ENCODE measurements at regions not wholly inside any gene's neighbourhood (a gene's known extent, or its start where the extent isn't known, plus 50 kb on each side); places are given as distances from the start of the nearest gene placed in this dataset.

DNA sequence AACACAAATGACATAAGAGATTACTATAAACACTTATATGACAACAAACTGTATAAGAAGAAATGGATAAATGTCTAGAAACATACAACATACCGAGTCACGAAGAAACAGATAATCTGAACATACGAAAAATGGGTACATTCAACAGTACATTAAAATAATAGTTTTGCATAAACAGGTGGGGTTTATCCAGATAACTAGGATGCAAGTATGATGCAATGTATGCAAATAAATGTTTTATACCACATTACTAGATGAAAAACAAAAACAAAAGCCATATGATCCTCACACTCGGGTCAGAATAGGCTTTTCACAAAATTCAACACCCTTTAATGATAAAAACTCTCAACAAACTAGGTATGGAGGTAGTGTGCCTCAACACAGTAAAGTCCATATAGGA lies 1585.7 kb downstream of the BRINP3 start (continued):
- TF ChIP-seq EP300 (conservative IDR thresholded peaks at IDR 0.05; ENCODE audit: poor library complexity, severe bottlenecking) (no peak), POLR2AphosphoS5 (IDR thresholded peaks at IDR 0.05) (no peak)

DNA sequence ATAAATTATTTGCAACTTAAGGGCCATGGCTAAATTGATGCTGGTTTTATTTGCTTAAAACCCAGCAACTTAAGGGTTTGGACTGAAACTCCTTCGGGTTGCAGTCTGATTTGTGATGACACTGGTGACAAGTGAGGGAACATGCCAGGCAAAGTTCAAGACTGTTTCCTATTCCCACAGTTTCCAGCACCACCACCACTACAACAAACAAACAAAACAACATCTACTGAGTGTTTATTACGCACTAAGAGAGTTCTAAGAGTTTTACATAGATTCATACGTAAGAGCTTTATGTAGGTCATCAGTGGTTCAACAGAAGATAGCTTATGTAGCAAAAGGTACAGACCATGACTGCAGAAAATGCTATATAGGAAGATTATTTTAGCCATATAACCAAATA lies 1582.1 kb downstream of the BRINP3 start:
- Histone ChIP-seq H3K9ac (ENCODE audit: low read length) (no peak overlapping the region), H3K36me3 (ENCODE audit: insufficient read depth, low read length) (no peaks in the 10 kb centered on the region), H4K20me1 (ENCODE audit: insufficient read depth) (no peaks in the 10 kb centered on the region), H3K4me3 (ENCODE audit: low read length) (no peak overlapping the region), H3K4me2 (ENCODE audit: low read length) (no peak overlapping the region), H3K27me3 (ENCODE audit: insufficient read depth, low read depth, low read length) (no peaks in the 10 kb centered on the region), H3K79me2 (replicated peaks; ENCODE audit: insufficient read depth, low read length) (no peaks in the 10 kb centered on the region), H2AFZ (ENCODE audit: low read depth, low read length) (no peak overlapping the region), H3K27ac (ENCODE audit: low read length) (no peak overlapping the region), H3K9me3 (ENCODE audit: low read length) (no peaks in the 10 kb centered on the region), H3K9me2 (ENCODE audit: insufficient read depth, low read length) (no peaks in the 10 kb centered on the region), H3F3A (ENCODE audit: insufficient read depth, low read length, poor library complexity, severe bottlenecking) (no peaks in the 10 kb centered on the region)
- no peak for TF ChIP-seq EP300 (conservative IDR thresholded peaks at IDR 0.05; ENCODE audit: poor library complexity, severe bottlenecking)
- TF ChIP-seq, protein P1, sequence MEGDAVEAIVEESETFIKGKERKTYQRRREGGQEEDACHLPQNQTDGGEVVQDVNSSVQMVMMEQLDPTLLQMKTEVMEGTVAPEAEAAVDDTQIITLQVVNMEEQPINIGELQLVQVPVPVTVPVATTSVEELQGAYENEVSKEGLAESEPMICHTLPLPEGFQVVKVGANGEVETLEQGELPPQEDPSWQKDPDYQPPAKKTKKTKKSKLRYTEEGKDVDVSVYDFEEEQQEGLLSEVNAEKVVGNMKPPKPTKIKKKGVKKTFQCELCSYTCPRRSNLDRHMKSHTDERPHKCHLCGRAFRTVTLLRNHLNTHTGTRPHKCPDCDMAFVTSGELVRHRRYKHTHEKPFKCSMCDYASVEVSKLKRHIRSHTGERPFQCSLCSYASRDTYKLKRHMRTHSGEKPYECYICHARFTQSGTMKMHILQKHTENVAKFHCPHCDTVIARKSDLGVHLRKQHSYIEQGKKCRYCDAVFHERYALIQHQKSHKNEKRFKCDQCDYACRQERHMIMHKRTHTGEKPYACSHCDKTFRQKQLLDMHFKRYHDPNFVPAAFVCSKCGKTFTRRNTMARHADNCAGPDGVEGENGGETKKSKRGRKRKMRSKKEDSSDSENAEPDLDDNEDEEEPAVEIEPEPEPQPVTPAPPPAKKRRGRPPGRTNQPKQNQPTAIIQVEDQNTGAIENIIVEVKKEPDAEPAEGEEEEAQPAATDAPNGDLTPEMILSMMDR (IDR thresholded peaks at IDR 0.05; ENCODE audit: poor library complexity, severe bottlenecking), result no peak
- TF ChIP-seq MXI1 (conservative IDR thresholded peaks at IDR 0.05; ENCODE audit: poor library complexity, severe bottlenecking), result no peak
- TF ChIP-seq EZH2 (IDR thresholded peaks at IDR 0.05; ENCODE audit: borderline replicate concordance, insufficient read depth, low read length, poor library complexity, severe bottlenecking), result no peak
- TF ChIP-seq TAF1 (IDR thresholded peaks at IDR 0.05; ENCODE audit: low read depth), result no peak
- no peak for TF ChIP-seq RAD21 (conservative IDR thresholded peaks at IDR 0.05)
- TF ChIP-seq POLR2AphosphoS5 (IDR thresholded peaks at IDR 0.05), result no peak
- TF ChIP-seq SMC3 (conservative IDR thresholded peaks at IDR 0.05; ENCODE audit: poor library complexity), result no peak
- TF ChIP-seq, protein P2, sequence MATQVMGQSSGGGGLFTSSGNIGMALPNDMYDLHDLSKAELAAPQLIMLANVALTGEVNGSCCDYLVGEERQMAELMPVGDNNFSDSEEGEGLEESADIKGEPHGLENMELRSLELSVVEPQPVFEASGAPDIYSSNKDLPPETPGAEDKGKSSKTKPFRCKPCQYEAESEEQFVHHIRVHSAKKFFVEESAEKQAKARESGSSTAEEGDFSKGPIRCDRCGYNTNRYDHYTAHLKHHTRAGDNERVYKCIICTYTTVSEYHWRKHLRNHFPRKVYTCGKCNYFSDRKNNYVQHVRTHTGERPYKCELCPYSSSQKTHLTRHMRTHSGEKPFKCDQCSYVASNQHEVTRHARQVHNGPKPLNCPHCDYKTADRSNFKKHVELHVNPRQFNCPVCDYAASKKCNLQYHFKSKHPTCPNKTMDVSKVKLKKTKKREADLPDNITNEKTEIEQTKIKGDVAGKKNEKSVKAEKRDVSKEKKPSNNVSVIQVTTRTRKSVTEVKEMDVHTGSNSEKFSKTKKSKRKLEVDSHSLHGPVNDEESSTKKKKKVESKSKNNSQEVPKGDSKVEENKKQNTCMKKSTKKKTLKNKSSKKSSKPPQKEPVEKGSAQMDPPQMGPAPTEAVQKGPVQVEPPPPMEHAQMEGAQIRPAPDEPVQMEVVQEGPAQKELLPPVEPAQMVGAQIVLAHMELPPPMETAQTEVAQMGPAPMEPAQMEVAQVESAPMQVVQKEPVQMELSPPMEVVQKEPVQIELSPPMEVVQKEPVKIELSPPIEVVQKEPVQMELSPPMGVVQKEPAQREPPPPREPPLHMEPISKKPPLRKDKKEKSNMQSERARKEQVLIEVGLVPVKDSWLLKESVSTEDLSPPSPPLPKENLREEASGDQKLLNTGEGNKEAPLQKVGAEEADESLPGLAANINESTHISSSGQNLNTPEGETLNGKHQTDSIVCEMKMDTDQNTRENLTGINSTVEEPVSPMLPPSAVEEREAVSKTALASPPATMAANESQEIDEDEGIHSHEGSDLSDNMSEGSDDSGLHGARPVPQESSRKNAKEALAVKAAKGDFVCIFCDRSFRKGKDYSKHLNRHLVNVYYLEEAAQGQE (IDR thresholded peaks at IDR 0.05; ENCODE audit: borderline replicate concordance), result no peak

DNA sequence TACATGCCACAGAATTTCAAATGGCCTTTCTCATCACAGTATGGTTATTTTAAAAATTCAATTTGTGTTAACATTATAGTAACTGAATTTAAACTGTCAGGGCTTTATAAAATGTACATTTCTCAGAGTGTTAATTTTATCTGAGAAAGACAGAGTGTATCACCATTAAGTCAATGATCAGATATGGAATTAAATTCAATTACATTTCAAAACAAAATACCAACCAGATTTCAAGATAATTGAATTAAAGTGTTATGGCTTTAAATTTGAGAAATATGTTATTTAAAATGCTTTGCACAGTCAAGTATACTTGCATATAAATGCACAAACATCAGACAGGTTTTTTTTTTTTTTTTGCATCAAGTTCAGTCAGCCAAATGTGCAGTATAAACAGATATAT lies 1574.4 kb downstream of the BRINP3 start:
- Histone ChIP-seq H3K27me3 (ENCODE audit: insufficient read depth, low read depth, low read length) (no peaks in the 10 kb centered on the region), H3K79me2 (replicated peaks; ENCODE audit: insufficient read depth, low read length) (no peaks in the 10 kb centered on the region), H3K4me3 (ENCODE audit: low read length) (no peak overlapping the region), H2AFZ (ENCODE audit: low read depth, low read length) (no peak overlapping the region), H3K9ac (ENCODE audit: low read length) (no peak overlapping the region), H4K20me1 (ENCODE audit: insufficient read depth) (no peaks in the 10 kb centered on the region), H3K9me2 (ENCODE audit: insufficient read depth, low read length) (no peaks in the 10 kb centered on the region), H3K27ac (ENCODE audit: low read length) (no peak overlapping the region), H3K36me3 (ENCODE audit: insufficient read depth, low read length) (no peaks in the 10 kb centered on the region), H3K4me2 (ENCODE audit: low read length) (no peak overlapping the region), H3F3A (ENCODE audit: insufficient read depth, low read length, poor library complexity, severe bottlenecking) (no peaks in the 10 kb centered on the region), H3K9me3 (ENCODE audit: low read length) (no peaks in the 10 kb centered on the region)
- TF ChIP-seq RAD21 (conservative IDR thresholded peaks at IDR 0.05), result no peak
- TF ChIP-seq EP300 (conservative IDR thresholded peaks at IDR 0.05; ENCODE audit: poor library complexity, severe bottlenecking), result no peak
- TF ChIP-seq TAF1 (IDR thresholded peaks at IDR 0.05; ENCODE audit: low read depth), result no peak
- TF ChIP-seq EZH2 (IDR thresholded peaks at IDR 0.05; ENCODE audit: borderline replicate concordance, insufficient read depth, low read length, poor library complexity, severe bottlenecking), result no peak
- TF ChIP-seq MXI1 (conservative IDR thresholded peaks at IDR 0.05; ENCODE audit: poor library complexity, severe bottlenecking), result no peak
- TF ChIP-seq, protein P1 (IDR thresholded peaks at IDR 0.05; ENCODE audit: poor library complexity, severe bottlenecking), result no peak
